Right hindlimb (tissue), 1 donor: ENCODE measurements at regions not wholly inside any gene's neighbourhood (a gene's known extent, or its start where the extent isn't known, plus 50 kb on each side); places are given as distances from the start of the nearest gene placed in this dataset.
A peak's percentile ranks its signal among the peaks of the same experiment; 100 is the strongest.

ENCODE experiments used
- DNase-seq: peaks from one replicate; pipeline ENCODE4 v3.0.0-alpha.2; 2018

- DNase-seq, result no peak
Observed at GRCh38 chr12:130263025-130263424, 74.7 kb upstream of the PIWIL1 start.

GRCh38 chr12:130263996-130264395, 73.7 kb upstream of the PIWIL1 start:
- DNase-seq, result no peak

- no peak for DNase-seq
Observed at GRCh38 chr12:130266751-130267150, 70.9 kb upstream of the PIWIL1 start.

GRCh38 chr12:130280231-130280630, 57.5 kb upstream of the PIWIL1 start:
- no peak for DNase-seq

GRCh38 chr12:130280742-130281141, 56.9 kb upstream of the PIWIL1 start:
- no peak for DNase-seq

GRCh38 chr12:130281153-130281799, 56.4 kb upstream of the PIWIL1 start:
- DNase-seq, result peak; percentile 34

GRCh38 chr12:130286041-130286440, 51.6 kb upstream of the PIWIL1 start:
- DNase-seq, result no peak

- no peak for DNase-seq
Observed at GRCh38 chr12:130286741-130287440, 50.8 kb upstream of the PIWIL1 start.
